ENCODE measurements at regions not wholly inside any gene's neighbourhood (a gene's known extent, or its start where the extent isn't known, plus 50 kb on each side); places are given as distances from the start of the nearest gene placed in this dataset.

DNA sequence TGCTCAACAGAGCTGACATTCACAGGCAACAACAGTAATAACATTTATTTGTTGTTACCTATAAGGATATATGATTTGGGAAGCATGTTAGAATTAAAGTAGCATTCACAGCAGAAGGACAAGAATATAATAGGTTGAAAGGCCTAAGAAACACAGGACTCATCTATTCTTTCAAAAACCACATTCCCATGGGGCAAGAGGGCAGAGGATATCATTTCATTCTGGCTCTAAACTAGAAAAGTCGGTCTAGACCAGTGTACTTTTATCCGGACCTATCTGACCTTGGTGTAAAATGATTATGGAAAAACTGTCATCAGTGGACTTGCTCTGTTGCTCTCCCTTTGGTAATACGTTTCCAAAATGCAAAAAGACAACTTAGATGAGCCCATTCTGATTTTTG lies 914.7 kb upstream of the CITED2 start:
- TF ChIP-seq, protein P1, sequence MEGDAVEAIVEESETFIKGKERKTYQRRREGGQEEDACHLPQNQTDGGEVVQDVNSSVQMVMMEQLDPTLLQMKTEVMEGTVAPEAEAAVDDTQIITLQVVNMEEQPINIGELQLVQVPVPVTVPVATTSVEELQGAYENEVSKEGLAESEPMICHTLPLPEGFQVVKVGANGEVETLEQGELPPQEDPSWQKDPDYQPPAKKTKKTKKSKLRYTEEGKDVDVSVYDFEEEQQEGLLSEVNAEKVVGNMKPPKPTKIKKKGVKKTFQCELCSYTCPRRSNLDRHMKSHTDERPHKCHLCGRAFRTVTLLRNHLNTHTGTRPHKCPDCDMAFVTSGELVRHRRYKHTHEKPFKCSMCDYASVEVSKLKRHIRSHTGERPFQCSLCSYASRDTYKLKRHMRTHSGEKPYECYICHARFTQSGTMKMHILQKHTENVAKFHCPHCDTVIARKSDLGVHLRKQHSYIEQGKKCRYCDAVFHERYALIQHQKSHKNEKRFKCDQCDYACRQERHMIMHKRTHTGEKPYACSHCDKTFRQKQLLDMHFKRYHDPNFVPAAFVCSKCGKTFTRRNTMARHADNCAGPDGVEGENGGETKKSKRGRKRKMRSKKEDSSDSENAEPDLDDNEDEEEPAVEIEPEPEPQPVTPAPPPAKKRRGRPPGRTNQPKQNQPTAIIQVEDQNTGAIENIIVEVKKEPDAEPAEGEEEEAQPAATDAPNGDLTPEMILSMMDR (IDR thresholded peaks at IDR 0.05): no peak
- no peak for TF ChIP-seq POLR2A (IDR thresholded peaks at IDR 0.05)

Data from heart left ventricle (tissue), 13 donors.